ENCODE measurements at regions not wholly inside any gene's neighbourhood (a gene's known extent, or its start where the extent isn't known, plus 50 kb on each side); places are given as distances from the start of the nearest gene placed in this dataset.

DNA sequence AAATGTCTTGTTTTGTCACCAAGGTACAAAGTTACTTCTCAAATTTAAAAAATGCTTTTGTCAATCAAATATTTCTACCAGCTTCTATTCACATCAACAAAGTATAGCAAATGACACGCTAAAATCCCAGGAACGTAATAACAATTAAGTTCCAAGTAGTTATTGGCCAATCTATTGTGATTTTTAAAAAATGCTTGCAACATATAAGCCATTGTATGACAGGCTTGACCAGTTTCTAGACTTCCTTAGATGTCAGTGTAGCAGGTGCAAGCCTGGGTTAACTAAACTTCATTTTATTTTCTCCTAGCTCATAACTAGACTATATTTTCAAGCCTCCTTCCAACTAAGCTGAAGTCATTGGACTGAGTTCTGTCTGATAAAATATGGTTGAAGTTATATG, 494.5 kb upstream of the PKN2 start:
- no peak for DNase-seq
- peaks cover 3% of the 10 kb centered on the region for H3K4me1 Mint-ChIP-seq
- peaks cover 6% of the 10 kb centered on the region for H3K27me3 Mint-ChIP-seq
- no peaks in the 10 kb centered on the region for H3K9me3 Mint-ChIP-seq
- no peaks in the 10 kb centered on the region for H3K36me3 Mint-ChIP-seq (ENCODE audit: low read depth)
- intact Hi-C loops (cut with micrococcal nuclease), result no loop called here
- H3K27ac Mint-ChIP-seq, result no peak overlapping the region
- H3K4me3 Mint-ChIP-seq, result no peak overlapping the region

DNA sequence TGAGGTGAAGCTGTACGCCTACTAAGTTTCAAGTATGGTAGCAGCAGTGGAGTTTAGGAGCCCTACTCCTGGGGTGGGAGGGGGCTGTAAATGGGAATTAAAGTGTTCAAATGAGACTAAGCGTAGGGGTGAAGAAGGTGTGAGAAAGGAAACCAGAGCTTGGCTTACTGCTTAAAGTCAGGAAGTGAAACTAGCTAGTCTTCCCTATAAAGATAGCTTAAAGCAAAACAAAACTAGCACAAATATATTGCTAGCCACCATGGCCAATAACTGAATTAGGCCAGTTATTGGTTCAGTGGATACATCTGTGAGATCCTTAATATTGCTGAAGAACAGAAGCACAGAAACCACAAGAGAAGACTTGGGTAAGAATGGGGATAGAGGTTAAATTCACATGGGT, 492.2 kb upstream of the PKN2 start:
- Mint-ChIP-seq H3K4me3 (no peak overlapping the region), H3K27me3 (peaks cover 8% of the 10 kb centered on the region), H3K4me1 (peaks cover 3% of the 10 kb centered on the region), H3K27ac (no peak overlapping the region), H3K36me3 (ENCODE audit: low read depth) (no peaks in the 10 kb centered on the region), H3K9me3 (no peaks in the 10 kb centered on the region)
- intact Hi-C loops (cut with micrococcal nuclease), result no loop called here
- DNase-seq, result no peak

DNA sequence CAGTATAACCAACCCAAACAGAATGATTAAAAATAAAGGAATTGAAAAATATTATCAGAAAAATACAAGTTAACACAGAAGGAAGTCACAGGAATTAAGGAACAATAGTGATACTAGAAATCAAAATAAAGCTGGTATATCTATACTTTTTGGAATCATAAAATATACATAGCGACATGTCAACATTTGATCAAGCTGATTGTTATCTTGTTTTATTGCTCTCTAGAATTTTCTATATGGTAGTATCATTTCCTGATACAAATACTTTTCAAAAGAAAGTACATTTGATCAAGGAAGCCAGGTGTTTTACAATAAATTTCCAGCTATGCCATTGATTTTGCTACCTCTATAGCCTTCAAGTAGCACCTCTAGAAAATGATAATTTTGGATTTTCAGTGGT, 489.5 kb upstream of the PKN2 start:
- intact Hi-C loops (cut with micrococcal nuclease), result no loop called here
- no peak overlapping the region for H3K27ac Mint-ChIP-seq

GRCh38 chr1:88200545-88200944, 483.5 kb upstream of the PKN2 start:
- no peak for DNase-seq
- Mint-ChIP-seq H3K27me3 (peaks cover 3% of the 10 kb centered on the region), H3K36me3 (ENCODE audit: low read depth) (no peaks in the 10 kb centered on the region), H3K27ac (no peak overlapping the region), H3K9me3 (no peaks in the 10 kb centered on the region), H3K4me3 (no peak overlapping the region), H3K4me1 (no peaks in the 10 kb centered on the region)
- intact Hi-C loops (cut with micrococcal nuclease), result no loop called here

More for the DNA sequence above, 489.5 kb upstream of the PKN2 start:
- DNase-seq, result no peak
- peaks cover 3% of the 10 kb centered on the region for H3K4me1 Mint-ChIP-seq
- H3K4me3 Mint-ChIP-seq, result no peak overlapping the region
- peaks cover 8% of the 10 kb centered on the region for H3K27me3 Mint-ChIP-seq
- H3K36me3 Mint-ChIP-seq (ENCODE audit: low read depth), result no peaks in the 10 kb centered on the region
- no peaks in the 10 kb centered on the region for H3K9me3 Mint-ChIP-seq

GRCh38 chr1:88204111-88204510, 480.0 kb upstream of the PKN2 start:
- no peak overlapping the region for H3K27ac Mint-ChIP-seq
- H3K36me3 Mint-ChIP-seq (ENCODE audit: low read depth), result no peaks in the 10 kb centered on the region
- no peaks in the 10 kb centered on the region for H3K9me3 Mint-ChIP-seq
- no peaks in the 10 kb centered on the region for H3K27me3 Mint-ChIP-seq
- no peak for DNase-seq
- H3K4me1 Mint-ChIP-seq, result no peaks in the 10 kb centered on the region
- H3K4me3 Mint-ChIP-seq, result no peak overlapping the region
- intact Hi-C loops (cut with micrococcal nuclease), result no loop called here

GRCh38 chr1:88204612-88205167, 479.4 kb upstream of the PKN2 start:
- no peaks in the 10 kb centered on the region for H3K36me3 Mint-ChIP-seq (ENCODE audit: low read depth)
- no peak overlapping the region for H3K27ac Mint-ChIP-seq
- no peak for DNase-seq
- intact Hi-C loops (cut with micrococcal nuclease), result no loop called here
- no peaks in the 10 kb centered on the region for H3K9me3 Mint-ChIP-seq
- H3K4me1 Mint-ChIP-seq, result no peaks in the 10 kb centered on the region
- H3K27me3 Mint-ChIP-seq, result no peaks in the 10 kb centered on the region
- no peak overlapping the region for H3K4me3 Mint-ChIP-seq

DNA sequence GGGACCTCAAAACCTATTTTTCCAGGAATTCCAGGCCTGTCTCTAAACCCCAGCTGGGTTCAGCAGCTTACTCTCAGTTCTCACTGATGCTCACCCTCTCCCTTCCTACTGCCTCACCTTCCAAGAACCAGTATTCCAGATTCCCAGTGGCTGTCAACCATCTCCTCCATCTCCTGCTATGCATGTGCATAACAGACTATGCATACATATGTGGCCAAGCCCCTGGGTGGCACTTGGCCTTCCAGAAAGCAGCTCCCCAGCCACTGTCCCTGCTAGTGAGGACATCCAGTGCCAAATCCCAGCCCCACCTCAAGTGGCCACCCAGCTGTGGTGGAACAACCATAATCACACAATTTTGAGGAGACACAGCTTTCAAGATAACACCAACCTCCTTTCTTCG, 475.7 kb upstream of the PKN2 start:
- no peaks in the 10 kb centered on the region for H3K9me3 Mint-ChIP-seq
- H3K4me1 Mint-ChIP-seq, result peaks cover 4% of the 10 kb centered on the region
- no peaks in the 10 kb centered on the region for H3K27me3 Mint-ChIP-seq
- no peak overlapping the region for H3K27ac Mint-ChIP-seq
- no peak for DNase-seq
- H3K4me3 Mint-ChIP-seq, result no peak overlapping the region
- no peaks in the 10 kb centered on the region for H3K36me3 Mint-ChIP-seq (ENCODE audit: low read depth)
- intact Hi-C loops (cut with micrococcal nuclease), result no loop called here

DNA sequence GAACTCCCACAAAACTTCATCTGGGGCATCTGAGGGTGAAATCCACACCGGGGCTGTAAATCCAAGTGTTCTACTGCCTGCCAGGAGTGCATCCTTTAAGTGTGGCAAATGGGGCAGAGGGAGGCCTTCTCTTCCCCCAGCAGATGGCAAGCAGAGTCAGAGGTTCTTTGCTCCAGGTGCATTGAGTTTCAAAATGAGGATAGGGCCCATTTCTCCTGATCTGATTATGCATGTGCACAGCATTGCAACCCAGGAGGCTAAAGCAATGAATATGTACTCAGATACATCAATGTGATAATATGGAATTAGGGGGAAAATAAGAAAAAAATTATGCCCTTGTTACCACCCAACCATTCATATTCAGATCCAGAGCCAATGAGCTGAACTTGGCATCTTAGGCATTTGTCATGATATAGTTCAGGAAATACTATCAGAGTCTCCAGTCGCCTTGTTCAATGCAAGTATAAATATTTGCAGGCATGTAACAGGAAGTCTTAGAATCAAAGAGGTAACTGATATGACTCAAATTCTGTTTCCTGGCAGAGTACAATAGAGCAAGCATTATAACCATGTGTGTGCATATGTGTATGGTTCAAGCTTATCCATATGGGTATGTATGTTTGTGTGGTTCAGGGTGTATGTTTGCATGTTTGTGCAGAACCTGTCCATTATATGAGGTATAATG, 473.8 kb upstream of the PKN2 start:
- DNase-seq, result no peak
- intact Hi-C loops (cut with micrococcal nuclease), result no loop called here
- peaks cover 4% of the 10 kb centered on the region for H3K4me1 Mint-ChIP-seq

GRCh38 chr1:88216441-88216840, 467.6 kb upstream of the PKN2 start:
- Mint-ChIP-seq H3K27ac (no peak overlapping the region), H3K27me3 (no peaks in the 10 kb centered on the region), H3K9me3 (no peaks in the 10 kb centered on the region), H3K36me3 (ENCODE audit: low read depth) (no peaks in the 10 kb centered on the region), H3K4me1 (no peaks in the 10 kb centered on the region), H3K4me3 (no peak overlapping the region)
- intact Hi-C loops (cut with micrococcal nuclease), result no loop called here
- no peak for DNase-seq

More for the DNA sequence above, 473.8 kb upstream of the PKN2 start:
- H3K27me3 Mint-ChIP-seq, result no peaks in the 10 kb centered on the region
- H3K4me3 Mint-ChIP-seq, result no peak overlapping the region
- no peaks in the 10 kb centered on the region for H3K36me3 Mint-ChIP-seq (ENCODE audit: low read depth)
- H3K9me3 Mint-ChIP-seq, result no peaks in the 10 kb centered on the region
- H3K27ac Mint-ChIP-seq, result no peak overlapping the region

DNA sequence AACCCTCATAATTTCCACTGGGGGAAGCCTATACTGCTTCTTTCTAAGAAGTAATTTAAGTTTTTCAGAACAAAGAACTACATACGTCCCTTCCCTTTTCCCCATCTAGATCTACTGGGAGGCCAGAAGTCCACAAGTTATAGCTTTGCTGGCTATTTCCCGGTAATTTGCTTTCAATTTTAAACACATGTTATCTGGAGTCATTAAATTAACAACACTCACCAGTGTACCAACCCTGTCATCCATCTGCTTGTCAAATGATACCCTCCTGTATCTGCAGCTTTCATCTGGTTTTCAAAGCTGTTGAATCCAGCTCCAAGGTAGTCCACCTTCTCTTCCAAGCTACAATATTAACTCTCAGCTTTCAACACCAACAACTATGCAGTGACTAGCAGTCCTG, 466.7 kb upstream of the PKN2 start:
- no peak overlapping the region for H3K27ac Mint-ChIP-seq
- intact Hi-C loops (cut with micrococcal nuclease), result no loop called here
- no peaks in the 10 kb centered on the region for H3K27me3 Mint-ChIP-seq
- H3K9me3 Mint-ChIP-seq, result no peaks in the 10 kb centered on the region
- no peaks in the 10 kb centered on the region for H3K4me1 Mint-ChIP-seq
- H3K36me3 Mint-ChIP-seq (ENCODE audit: low read depth), result no peaks in the 10 kb centered on the region
- no peak for DNase-seq
- H3K4me3 Mint-ChIP-seq, result no peak overlapping the region

DNA sequence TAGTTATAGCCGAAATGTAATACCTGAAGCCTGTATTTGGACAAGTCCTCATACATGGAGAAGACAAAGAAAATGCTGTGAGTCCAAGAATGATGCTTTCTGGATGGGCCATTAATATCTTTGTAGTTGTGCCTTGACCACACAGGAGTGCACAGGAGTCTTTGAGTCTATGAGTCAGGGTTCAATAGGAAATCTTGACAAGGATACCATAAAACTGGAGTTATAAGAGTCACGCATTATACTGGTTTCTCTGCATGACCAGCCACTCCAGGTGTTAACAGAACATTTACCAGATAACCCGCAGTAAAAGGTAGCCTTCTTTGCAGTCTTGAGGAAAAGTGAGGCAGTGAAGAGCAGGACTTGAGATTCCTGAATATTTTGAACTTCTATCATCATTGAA, 464.6 kb upstream of the PKN2 start:
- no peak for DNase-seq
- H3K27me3 Mint-ChIP-seq, result no peaks in the 10 kb centered on the region
- H3K27ac Mint-ChIP-seq, result no peak overlapping the region
- intact Hi-C loops (cut with micrococcal nuclease), result no loop called here
- no peak overlapping the region for H3K4me3 Mint-ChIP-seq
- no peaks in the 10 kb centered on the region for H3K9me3 Mint-ChIP-seq
- no peaks in the 10 kb centered on the region for H3K4me1 Mint-ChIP-seq
- no peaks in the 10 kb centered on the region for H3K36me3 Mint-ChIP-seq (ENCODE audit: low read depth)

- no peak for DNase-seq
- Mint-ChIP-seq H3K9me3 (no peaks in the 10 kb centered on the region), H3K4me3 (no peak overlapping the region), H3K27me3 (no peaks in the 10 kb centered on the region), H3K27ac (no peak overlapping the region), H3K36me3 (ENCODE audit: low read depth) (no peaks in the 10 kb centered on the region), H3K4me1 (no peaks in the 10 kb centered on the region)
- intact Hi-C loops (cut with micrococcal nuclease), result no loop called here
Observed at GRCh38 chr1:88221411-88221810, 462.7 kb upstream of the PKN2 start.

- Mint-ChIP-seq H3K27ac (no peak overlapping the region), H3K36me3 (ENCODE audit: low read depth) (no peaks in the 10 kb centered on the region), H3K9me3 (no peaks in the 10 kb centered on the region), H3K4me1 (no peaks in the 10 kb centered on the region), H3K4me3 (no peak overlapping the region), H3K27me3 (no peaks in the 10 kb centered on the region)
- intact Hi-C loops (cut with micrococcal nuclease), result no loop called here
- DNase-seq, result no peak
Observed at GRCh38 chr1:88224906-88225305, 459.2 kb upstream of the PKN2 start.

- Mint-ChIP-seq H3K4me3 (no peak overlapping the region), H3K36me3 (ENCODE audit: low read depth) (no peaks in the 10 kb centered on the region), H3K27ac (no peak overlapping the region), H3K4me1 (no peaks in the 10 kb centered on the region), H3K9me3 (no peaks in the 10 kb centered on the region), H3K27me3 (no peaks in the 10 kb centered on the region)
- DNase-seq, result no peak
- intact Hi-C loops (cut with micrococcal nuclease), result no loop called here
Observed at GRCh38 chr1:88228114-88228513, 456.0 kb upstream of the PKN2 start.

GRCh38 chr1:88230126-88230525, 453.9 kb upstream of the PKN2 start:
- Mint-ChIP-seq H3K9me3 (no peaks in the 10 kb centered on the region), H3K27ac (no peak overlapping the region), H3K4me3 (no peak overlapping the region), H3K27me3 (no peaks in the 10 kb centered on the region), H3K4me1 (no peaks in the 10 kb centered on the region), H3K36me3 (ENCODE audit: low read depth) (no peaks in the 10 kb centered on the region)
- intact Hi-C loops (cut with micrococcal nuclease), result no loop called here
- no peak for DNase-seq
